Endothelial cell of umbilical vein (primary cell): ENCODE measurements at regions not wholly inside any gene's neighbourhood (a gene's known extent, or its start where the extent isn't known, plus 50 kb on each side); places are given as distances from the start of the nearest gene placed in this dataset.
A peak's percentile ranks its signal among the peaks of the same experiment; 100 is the strongest.

ENCODE experiments used
- BruUV-seq: library from RNA; stranded (reverse); fragments of 400-500 nt; replicated peaks from 2 replicates; lab custom pipeline; 2021; lab: Mats Ljungman, UMichigan
- CTCF ChIA-PET: fragments of 300-600, 350-600 bp; sonication (Branson Sonifier 250); formaldehyde crosslinking; loops from one replicate; lab custom pipeline; 2021; ENCODE audit warnings: antibody characterized with exemption, inconsistent platforms; lab: Charles Lee
- POLR2A ChIA-PET: fragments of 300-600, 350-600 bp; sonication (Branson Sonifier 250); formaldehyde crosslinking; loops from one replicate; lab custom pipeline; 2021; ENCODE audit warnings: antibody characterized with exemption, inconsistent platforms; lab: Charles Lee
- DNase-seq: peaks from one replicate; pipeline ENCODE4 v3.0.0-alpha.2; 2011; ENCODE audit warnings: low read depth, low spot score
- FAIRE-seq: peaks from 2 replicates; lab custom pipeline; 2011; peaks lifted over from hg19 to GRCh38; lab: Jason Lieb, UNC
- H2AFZ ChIP-seq: 2 replicates; pipeline ENCODE4 v1.6.0; 2012; ENCODE audit warnings: low read depth, low read length, control low read depth, inconsistent platforms
- H3K27ac ChIP-seq: 2 replicates; pipeline ENCODE4 v1.5.1; 2011; ENCODE audit warnings: low read depth, mild to moderate bottlenecking, control low read depth, low read length, moderate library complexity; ENCODE audit not compliant: insufficient read depth
- H3K27me3 ChIP-seq, 2 experiments: 2 replicates each; pipeline versions ENCODE4 v1.6.0 to v1.6.1; 2011; ENCODE audit warnings: low read length in 2 of 2, mixed read lengths in 1 of 2; ENCODE audit not compliant: control insufficient read depth in 2 of 2, insufficient read depth in 2 of 2
- H3K36me3 ChIP-seq, 2 experiments: 2 replicates in 1 of 2; 3 replicates in 1 of 2; pipeline ENCODE4 v1.5.1; 2011; ENCODE audit warnings: low read length in 2 of 2, mild to moderate bottlenecking in 1 of 2, moderate library complexity in 1 of 2; ENCODE audit not compliant: control insufficient read depth in 2 of 2, insufficient read depth in 2 of 2; ENCODE audit errors: extremely low read depth in 1 of 2
- H3K4me1 ChIP-seq: 3 replicates; pipeline ENCODE4 v1.5.1; 2011; ENCODE audit warnings: mild to moderate bottlenecking, low read length; ENCODE audit not compliant: control insufficient read depth, insufficient read depth; ENCODE audit errors: extremely low read depth
- H3K4me2 ChIP-seq: 2 replicates; pipeline ENCODE4 v1.6.1; 2011; ENCODE audit warnings: low read length, control low read depth, mixed read lengths; ENCODE audit not compliant: insufficient read depth
- H3K4me3 ChIP-seq, 3 experiments: fragments of 200-600 bp in 1 of 3; sonication (generic), shearing (Covaris generic) in 1 of 3; replicated peaks in 1 of 3; 2 replicates each; pipeline ENCODE4 v1.5.1; 2011 to 2016; ENCODE audit warnings: control low read depth in 3 of 3, low read length in 3 of 3, mild to moderate bottlenecking in 2 of 3, inconsistent platforms in 1 of 3, low read depth in 1 of 3, moderate library complexity in 1 of 3; ENCODE audit not compliant: insufficient read depth in 1 of 3
- H3K79me2 ChIP-seq: 2 replicates; pipeline ENCODE4 v1.6.0; 2012; ENCODE audit warnings: low read length, inconsistent platforms; ENCODE audit not compliant: control insufficient read depth, insufficient read depth
- H3K9ac ChIP-seq: replicated peaks from 2 replicates; pipeline ENCODE3; 2011; ENCODE audit warnings: low read length, control low read depth; ENCODE audit not compliant: insufficient read depth; ENCODE audit errors: extremely low read depth
- H3K9me1 ChIP-seq: replicated peaks from 3 replicates; pipeline ENCODE4 v1.6.0; 2011; ENCODE audit warnings: mild to moderate bottlenecking, low read length; ENCODE audit not compliant: control insufficient read depth, insufficient read depth; ENCODE audit errors: extremely low read depth
- H3K9me3 ChIP-seq: replicated peaks from 2 replicates; pipeline ENCODE4 v1.5.1; 2012; ENCODE audit warnings: low read length, inconsistent platforms; ENCODE audit not compliant: control insufficient read depth, insufficient read depth
- H4K20me1 ChIP-seq: replicated peaks from 2 replicates; pipeline ENCODE3; 2011; ENCODE audit warnings: mild to moderate bottlenecking, low read length; ENCODE audit not compliant: control insufficient read depth, insufficient read depth; ENCODE audit errors: extremely low read depth
- CTCF ChIP-seq, 2 donors: IDR thresholded peaks; 1 replicate in 1 of 2; 2 replicates in 1 of 2; pipeline ENCODE4 v1.5.1; 2011; ENCODE audit warnings: low read length in 2 of 2, mild to moderate bottlenecking in 2 of 2, moderate library complexity in 2 of 2, control low read depth in 1 of 2, inconsistent platforms in 1 of 2, low read depth in 1 of 2; ENCODE audit not compliant: insufficient read depth in 1 of 2; ENCODE audit errors: extremely low read depth in 1 of 2
- EZH2 ChIP-seq: IDR thresholded peaks from 2 replicates; pipeline ENCODE4 v1.6.1; 2012; ENCODE audit warnings: borderline replicate concordance, low read depth, mild to moderate bottlenecking, moderate library complexity, low read length, inconsistent platforms; ENCODE audit not compliant: severe bottlenecking
- FOS ChIP-seq: IDR thresholded peaks from 2 replicates; pipeline ENCODE4 v1.6.1; 2011; ENCODE audit warnings: mild to moderate bottlenecking, low read length, moderate library complexity, borderline replicate concordance; ENCODE audit not compliant: insufficient read depth
- GATA2 ChIP-seq: IDR thresholded peaks from 2 replicates; pipeline ENCODE4 v1.7.0; 2011; ENCODE audit warnings: low read depth, mild to moderate bottlenecking, moderate library complexity, mixed read lengths, low read length; ENCODE audit not compliant: insufficient read length, insufficient read depth
- JUN ChIP-seq: IDR thresholded peaks from 2 replicates; pipeline ENCODE4 v1.6.1; 2011; ENCODE audit warnings: borderline replicate concordance, low read depth; ENCODE audit not compliant: insufficient read length, insufficient read depth
- MAX ChIP-seq: IDR thresholded peaks from 2 replicates; pipeline ENCODE4 v1.6.1; 2011; ENCODE audit not compliant: insufficient read depth, insufficient read length
- MYC ChIP-seq: IDR thresholded peaks from one replicate; pipeline ENCODE4 v1.6.1; 2011; ENCODE audit warnings: mild to moderate bottlenecking, low read depth, low read length
- POLR2A ChIP-seq: IDR thresholded peaks from 2 replicates; pipeline ENCODE4 v1.6.1; 2012; ENCODE audit warnings: low read depth, mild to moderate bottlenecking, control low read depth, low read length
- POLR2AphosphoS5 ChIP-seq: IDR thresholded peaks from 2 replicates; pipeline ENCODE4 v1.6.1; 2012; ENCODE audit warnings: low read depth, mild to moderate bottlenecking, control low read depth, low read length, moderate library complexity; ENCODE audit not compliant: insufficient read depth
- dilution Hi-C: fragments of 300-500 bp; cut with MboI; formaldehyde crosslinking; loops from one replicate; pipeline ENCODE4 v1.15.0; 2019; ENCODE audit warnings: low sequenced_read_pairs; ENCODE audit not compliant: extremely low pct_ligation_motif_present
- intact Hi-C: fragments of 100-400 bp; cut with micrococcal nuclease; formaldehyde crosslinking; loops from one replicate; pipeline ENCODE4 v1.10.0; 2022

GRCh38 chr18:22552254-22552653, 134.5 kb upstream of the CTAGE1 start:
- no peaks in the 10 kb centered on the region for H3K9me3 ChIP-seq
- DNase-seq (no peak), FAIRE-seq (no peak)
- no peak overlapping the region for H2AFZ ChIP-seq
- no peaks in the 10 kb centered on the region for H3K79me2 ChIP-seq
- BruUV-seq = TSS peak; percentile 88
- H3K4me1 ChIP-seq = peaks cover 37% of the 10 kb centered on the region
- dilution Hi-C loops = no loop called here
- POLR2A ChIA-PET = no interaction called here
- no peaks in the 10 kb centered on the region for H3K36me3 ChIP-seq
- peak overlapping the region; percentile 68 for H3K4me2 ChIP-seq
- H3K9me1 ChIP-seq = no peaks in the 10 kb centered on the region
- no peak for TF ChIP-seq POLR2A
- no peak for TF ChIP-seq FOS
- TF ChIP-seq MAX = no peak
- TF ChIP-seq MYC = no peak
- TF ChIP-seq GATA2 = peak; percentile 18
- H3K9ac ChIP-seq = no peak overlapping the region
- no peak overlapping the region for H3K4me3 ChIP-seq
- intact Hi-C loops = loop anchor here (5.0 kb wide), 1 partner anchor 35 kb away; no protein-coding TSS in a partner anchor
- H4K20me1 ChIP-seq = no peaks in the 10 kb centered on the region
- peak overlapping the region; percentile 79 for H3K27ac ChIP-seq
- H3K27me3 ChIP-seq = no peaks in the 10 kb centered on the region
- CTCF ChIA-PET = interaction anchor here (0.7 kb wide), 1 partner anchor 174 kb away, joined by 3 read pairs; no protein-coding TSS in a partner anchor

GRCh38 chr18:22552899-22553460, 135.3 kb upstream of the CTAGE1 start:
- BruUV-seq = no TSS peak
- Histone ChIP-seq H3K9me3 (no peaks in the 10 kb centered on the region), H3K4me3 (no peak overlapping the region), H3K9ac (no peak overlapping the region), H3K4me1 (peaks cover 44% of the 10 kb centered on the region), H3K36me3 (no peaks in the 10 kb centered on the region), H3K27ac (peak overlapping the region; percentile 79), H2AFZ (no peak overlapping the region), H3K79me2 (no peaks in the 10 kb centered on the region), H4K20me1 (no peaks in the 10 kb centered on the region), H3K27me3 (no peaks in the 10 kb centered on the region), H3K4me2 (peak overlapping the region; percentile 68), H3K9me1 (no peaks in the 10 kb centered on the region)
- FAIRE-seq (no peak), DNase-seq (peak; percentile 24)
- dilution Hi-C loops = no loop called here
- no peak for TF ChIP-seq POLR2AphosphoS5
- no peak for TF ChIP-seq FOS
- no peak for TF ChIP-seq MYC
- no peak for TF ChIP-seq GATA2
- TF ChIP-seq EZH2 = no peak
- TF ChIP-seq MAX = no peak
- no peak for TF ChIP-seq CTCF (IDR thresholded peaks at IDR 0.05; ENCODE audit: extremely low read depth in 1 of 2, insufficient read depth in 1 of 2, low read depth in 1 of 2, low read length in 2 of 2)
- TF ChIP-seq POLR2A = no peak
- TF ChIP-seq JUN = no peak
- intact Hi-C loops = loop anchor here (5.0 kb wide), 1 partner anchor 36 kb away; no protein-coding TSS in a partner anchor
- POLR2A ChIA-PET = no interaction called here
- CTCF ChIA-PET = no interaction called here
